Activated T-cell treated with anti-CD3 and anti-CD28 coated beads, Interleukin-2, amount 50 U/mL, for 48 hours (primary cell): ENCODE measurements at regions not wholly inside any gene's neighbourhood (a gene's known extent, or its start where the extent isn't known, plus 50 kb on each side); places are given as distances from the start of the nearest gene placed in this dataset.

ENCODE experiments used
- DNase-seq, 2 experiments: peaks; one replicate each; pipeline ENCODE4 v3.0.0-alpha.2; 2020

DNA sequence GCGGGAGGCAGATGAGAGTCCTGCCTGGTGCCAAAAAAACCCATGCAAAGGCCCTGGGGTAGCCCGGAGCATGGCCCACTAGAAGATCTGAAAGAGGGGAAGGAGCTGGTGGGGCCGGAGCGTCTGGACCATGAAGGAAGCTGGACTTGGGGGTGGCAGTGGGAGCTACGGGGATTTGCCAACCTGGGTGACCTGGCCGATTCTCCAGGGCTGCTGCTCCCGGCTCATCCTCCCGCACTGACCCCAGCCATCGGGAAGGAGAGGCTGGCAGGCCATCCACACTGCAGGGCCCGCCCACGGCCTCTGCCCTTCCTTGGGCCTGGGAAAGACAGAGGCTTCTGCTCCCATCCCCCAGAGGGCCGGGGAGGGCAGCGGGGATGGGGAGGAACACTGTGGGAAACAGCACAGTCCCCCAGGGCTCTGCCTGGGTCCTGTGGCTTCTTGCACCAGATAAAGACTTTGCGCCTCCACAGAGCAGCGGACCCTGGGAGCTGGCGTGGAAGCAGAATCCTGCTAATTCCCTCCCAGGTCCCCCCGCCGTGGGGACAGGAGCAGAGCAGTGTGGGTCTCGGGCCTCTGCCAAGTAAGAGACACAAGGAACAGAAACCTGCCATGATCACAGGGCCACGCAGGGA is 87.1 kb upstream of the LINC01488 start:
- no peak for DNase-seq

DNA sequence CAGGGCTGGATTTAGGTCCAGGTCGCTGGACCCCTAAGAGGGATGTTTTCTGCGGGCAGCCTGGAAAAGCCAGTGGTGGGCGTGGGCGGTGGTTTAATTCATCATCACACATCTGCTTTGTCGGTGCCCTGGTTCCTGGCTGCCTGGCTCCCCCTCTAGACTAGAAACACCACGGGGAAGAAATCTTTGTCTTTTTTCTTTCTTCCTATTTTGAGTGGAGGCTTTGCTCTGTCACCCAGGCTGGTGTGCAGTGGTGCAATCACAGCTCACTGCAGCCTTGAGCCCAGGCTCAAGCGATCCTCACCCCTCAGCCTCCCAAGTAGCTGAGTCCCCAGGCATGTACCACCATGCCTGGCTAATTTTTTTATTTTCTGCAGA is 86.6 kb upstream of the LINC01488 start:
- no peak for DNase-seq

DNA sequence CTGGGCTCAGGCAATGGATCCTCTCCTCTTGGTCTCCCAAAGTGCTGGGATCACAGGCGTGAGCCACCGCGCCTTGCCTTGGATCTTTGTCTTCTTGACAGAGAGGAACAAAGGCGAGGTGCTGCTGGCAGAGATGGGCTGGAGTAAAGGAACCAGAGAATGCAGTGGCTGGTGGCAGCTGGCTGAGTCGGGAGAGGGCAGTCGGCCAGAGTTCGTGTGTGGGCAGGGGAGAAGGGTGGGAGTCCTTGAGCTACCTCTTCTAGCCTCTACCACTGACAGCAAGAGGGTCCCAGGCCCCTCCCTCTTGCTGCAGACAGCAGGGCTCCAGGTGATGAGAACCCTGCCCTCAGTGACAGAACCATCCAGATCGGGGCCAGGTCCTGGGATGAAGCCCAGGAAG is 86.2 kb upstream of the LINC01488 start:
- no peak for DNase-seq

DNA sequence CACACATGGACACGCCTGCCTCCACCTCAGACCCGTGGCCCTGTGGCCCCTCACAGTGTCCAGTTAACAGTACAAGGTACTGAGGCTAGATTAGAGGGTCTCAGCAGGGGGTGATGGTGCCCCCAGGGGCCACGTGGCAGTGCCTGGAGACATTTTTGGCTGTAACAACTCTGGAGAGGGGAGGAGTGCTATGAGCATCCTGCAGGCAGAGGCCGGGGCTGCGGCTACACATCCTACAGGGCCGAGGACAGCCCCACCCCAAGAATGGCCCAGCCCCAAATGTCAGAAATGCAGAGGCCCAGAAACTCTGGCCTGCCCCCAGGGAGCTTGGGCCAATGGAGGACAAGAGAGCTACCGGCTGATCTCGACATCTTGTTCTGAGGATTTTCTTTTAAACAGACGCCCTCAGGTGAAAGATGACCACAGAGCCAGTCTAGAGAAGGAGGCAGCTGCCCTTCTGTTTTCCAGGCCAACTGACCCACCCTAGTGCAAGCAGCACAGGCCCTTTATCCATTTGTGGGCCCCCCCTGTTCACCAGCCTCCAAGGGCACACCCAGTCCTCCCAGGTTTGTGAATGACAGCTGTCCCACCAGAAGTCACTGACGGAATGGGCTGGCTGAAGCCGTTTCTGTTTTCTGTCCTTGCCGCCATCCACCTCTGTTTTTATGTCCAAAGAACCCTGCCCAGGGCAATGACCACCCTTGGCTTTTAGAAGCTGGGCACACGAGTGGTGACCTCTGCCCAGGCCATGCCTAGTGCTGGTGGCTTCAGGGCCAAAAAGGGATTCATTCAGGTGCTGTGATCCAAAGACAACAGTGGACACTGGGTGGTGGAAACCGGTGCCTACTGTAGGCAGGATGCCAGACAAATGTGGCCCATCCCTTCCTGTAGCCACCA is 85.2 kb upstream of the LINC01488 start:
- no peak for DNase-seq

DNA sequence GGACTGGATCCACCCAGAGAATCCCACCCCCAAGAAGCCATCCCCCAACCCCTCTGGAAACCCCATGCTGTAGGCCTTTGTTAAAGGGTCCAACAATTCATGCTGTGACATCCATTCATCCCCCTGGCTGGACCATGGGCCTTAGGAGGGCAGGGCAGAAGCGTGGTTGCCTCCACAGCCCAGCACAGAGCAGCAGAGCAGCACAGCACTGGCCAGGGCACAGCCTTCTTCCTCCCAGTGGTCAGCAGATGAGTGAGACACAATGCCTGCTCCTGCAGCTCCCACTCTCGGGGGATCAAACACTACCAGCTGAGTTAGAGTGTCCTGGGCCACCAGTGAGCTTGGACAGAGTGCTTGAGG is 84.5 kb upstream of the LINC01488 start:
- DNase-seq, result no peak

DNA sequence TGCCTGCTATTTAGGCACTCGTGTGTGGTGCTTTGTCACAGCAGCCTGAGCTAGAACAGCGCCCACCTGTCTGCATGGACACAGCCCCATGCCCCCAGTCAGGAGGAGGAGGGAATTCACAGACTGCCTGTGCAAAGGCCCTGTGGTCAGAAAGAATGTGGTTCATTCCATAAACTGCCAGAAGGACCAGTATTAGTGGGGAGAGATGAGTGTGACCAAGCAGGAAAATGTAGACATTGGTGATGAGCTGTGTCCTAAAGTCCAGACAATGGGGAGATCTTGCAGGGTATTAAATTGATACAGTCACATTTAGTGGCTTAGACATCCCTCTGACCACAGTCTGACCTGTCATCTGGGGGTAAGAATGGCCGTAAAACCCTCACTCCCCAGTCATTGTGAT is 83.7 kb upstream of the LINC01488 start:
- DNase-seq, result no peak

DNA sequence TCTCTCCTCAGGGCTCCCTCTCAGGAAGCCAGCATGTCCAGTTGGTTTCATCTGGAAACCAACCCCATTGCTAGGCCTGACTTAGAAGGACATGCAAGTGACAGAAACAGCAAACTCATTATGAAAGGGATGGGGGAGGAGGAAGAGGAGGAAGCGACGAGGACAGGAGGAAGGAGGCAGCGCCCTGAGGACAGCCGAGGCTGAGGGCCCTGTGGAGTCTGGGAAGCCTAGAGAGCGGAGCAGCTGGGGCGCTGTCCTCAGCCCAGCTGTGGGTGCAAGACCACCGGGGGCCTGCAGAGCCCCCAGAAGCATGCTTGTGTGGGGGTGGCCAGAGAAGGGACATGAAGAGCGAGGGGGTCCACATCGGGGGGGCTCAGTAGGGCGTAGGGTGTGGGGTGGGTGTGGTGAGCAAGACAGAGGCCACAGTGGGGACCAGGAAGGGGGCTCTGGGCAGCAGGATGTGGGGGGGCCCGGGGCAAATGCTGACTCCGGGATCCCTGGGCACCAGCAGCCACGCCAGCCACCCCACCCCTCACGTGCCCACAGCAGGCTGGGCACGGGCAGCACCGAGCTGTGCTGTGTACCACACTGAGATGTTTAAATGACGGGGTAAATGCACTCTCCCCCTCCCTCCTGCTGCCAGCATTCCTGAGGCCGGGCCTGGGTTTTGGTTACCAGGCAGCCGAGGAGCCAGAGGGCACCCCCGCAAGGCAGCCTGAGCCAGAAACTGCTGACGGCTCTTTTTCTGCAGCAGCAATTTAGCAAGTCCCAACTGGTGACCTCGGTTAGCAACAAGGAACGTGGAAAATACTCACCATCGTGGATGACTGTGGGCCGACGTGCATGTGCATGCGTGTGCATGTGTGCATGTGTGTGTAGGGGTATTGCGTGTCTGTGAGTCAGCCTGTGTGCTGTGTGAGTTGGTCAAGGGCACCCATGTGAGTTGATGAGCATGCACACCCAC is 82.7 kb upstream of the LINC01488 start:
- no peak for DNase-seq

DNA sequence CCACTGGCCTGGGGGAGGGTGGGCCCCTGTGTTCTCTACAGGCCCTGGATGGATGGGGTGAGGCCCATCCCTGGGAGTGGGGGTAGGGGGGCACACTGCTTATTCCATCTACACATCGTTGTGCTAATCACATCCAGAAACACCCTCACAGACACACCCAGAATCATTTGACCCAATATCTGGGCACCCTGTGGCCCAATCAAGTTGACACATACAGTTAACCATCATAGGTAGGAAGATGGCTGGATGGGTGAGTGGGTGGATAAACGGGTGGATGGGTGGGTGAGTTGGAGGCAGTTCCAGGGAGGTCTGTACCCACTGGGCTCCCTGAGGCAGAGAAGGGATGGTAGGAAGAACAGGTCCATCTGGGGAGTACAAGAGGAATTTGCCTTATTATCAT is 81.3 kb upstream of the LINC01488 start:
- DNase-seq, result no peak

DNA sequence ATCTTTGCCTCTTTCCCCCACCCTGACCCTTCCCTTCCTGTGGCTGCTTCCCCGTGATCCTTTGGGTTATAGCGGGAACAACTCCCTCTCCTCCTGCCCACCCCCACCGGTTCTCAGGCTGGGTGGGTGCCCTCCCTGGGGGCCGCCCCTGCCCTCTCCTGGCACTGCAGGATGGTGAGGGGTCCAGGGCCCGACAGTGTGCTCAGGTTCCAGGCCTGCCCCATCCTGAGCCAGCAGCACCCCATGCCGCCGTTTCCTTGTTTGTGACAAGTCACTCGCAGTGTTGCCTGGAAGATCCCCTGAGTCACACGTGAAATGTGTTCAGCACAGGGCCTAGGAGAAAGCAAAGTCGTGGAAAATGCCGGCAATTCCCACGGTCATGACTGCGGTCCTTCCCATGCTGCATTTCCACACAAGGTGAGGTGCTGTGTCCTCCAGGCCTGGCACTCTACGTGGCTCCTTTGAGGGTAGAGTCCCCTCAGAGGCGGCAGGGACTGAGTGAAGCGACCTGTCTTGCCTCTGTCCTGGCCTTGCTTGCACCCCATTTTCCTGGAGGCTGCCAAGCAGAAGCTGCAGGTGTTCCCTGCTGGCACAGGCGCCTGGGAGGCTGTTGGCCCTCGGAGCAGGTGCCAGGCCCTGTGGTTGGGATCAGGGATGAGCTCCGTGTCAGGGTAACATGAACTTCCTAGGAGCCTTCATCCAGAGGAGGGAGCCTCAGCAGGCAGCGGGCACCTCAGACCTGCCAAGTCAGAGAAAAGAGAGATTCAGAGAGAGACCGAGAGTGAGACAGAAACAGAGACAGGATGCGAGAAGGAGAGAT is 80.5 kb upstream of the LINC01488 start:
- DNase-seq, result no peak

DNA sequence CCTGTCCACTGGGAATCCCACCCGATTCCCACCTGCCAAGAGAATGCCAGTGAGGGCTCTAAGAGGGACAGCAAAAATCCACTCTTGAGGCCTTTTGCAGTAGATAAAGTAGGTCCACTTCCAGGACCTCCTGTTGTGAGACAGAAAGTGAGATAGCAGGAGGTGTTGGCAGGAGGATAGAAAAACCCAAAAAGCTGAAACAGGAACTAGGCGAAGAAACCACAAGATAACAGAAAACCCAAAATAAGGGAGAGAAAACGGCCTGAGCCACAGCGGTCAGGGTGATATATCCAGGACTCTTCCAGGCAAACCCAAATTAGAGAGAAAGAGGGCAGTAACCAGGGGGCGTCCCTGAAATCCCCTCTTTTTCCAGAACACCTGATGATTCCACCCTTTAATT is 79.7 kb upstream of the LINC01488 start:
- no peak for DNase-seq

DNA sequence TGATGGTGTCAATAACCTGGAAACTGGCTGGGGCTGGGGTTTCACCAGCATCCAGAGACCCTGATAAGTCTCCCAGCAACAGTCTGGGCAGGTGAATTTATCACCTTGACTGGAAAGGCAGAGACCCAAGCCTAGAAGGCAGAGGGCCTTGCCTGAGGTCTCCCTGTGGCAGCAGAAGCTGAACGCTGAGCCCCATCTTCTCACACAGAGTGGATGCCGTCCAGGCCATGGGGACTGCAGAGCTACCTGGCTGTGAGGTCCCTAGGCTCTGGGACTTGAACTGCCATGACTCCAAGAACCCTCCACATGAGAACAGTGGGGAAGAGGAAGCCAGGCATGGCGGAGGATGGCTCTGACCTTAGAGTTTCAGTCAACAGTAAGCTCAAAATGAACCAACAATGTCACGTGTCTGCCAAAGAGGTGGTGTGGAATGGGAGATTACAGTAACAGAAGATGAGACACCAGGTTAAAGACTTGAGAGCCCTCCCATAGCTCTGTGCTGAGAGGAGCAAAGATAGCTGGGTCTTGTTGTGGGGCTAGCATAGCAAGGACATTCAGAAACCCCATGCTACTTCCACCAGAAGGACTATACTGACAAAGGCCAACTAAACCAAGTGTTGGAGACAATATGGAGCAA is 79.1 kb upstream of the LINC01488 start:
- DNase-seq, result no peak

DNA sequence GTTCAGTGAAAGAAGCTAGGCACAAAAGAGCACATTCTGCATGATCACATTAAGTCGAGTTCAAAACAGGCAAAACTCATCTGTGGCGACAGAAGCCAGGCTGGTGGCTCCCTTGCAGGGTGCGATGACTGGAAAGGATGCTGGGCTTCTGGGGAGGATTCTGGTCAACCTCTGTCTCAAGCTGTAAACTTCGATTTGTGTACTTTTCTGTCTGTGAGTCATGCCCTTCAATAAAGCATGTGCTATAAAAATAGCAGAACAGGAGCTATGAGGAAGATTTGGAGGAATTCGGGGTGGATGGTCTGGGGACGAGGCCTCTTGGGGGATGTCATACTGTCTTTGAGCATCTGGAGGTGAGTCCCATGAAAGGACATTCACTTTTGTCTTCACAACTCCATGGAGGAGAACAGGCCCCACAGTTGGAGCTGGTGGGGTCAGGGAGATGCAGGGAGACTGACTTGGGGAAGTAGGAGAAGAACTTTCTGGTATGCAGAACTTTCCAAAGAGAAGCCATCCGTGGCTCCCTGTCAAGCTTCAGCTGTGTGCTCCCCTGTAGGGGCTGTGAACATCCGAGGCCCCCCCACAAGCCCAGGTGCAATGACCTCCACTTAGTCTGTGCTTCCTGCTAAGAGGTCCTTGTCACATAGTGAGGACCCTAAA is 77.8 kb upstream of the LINC01488 start:
- DNase-seq, result no peak

DNA sequence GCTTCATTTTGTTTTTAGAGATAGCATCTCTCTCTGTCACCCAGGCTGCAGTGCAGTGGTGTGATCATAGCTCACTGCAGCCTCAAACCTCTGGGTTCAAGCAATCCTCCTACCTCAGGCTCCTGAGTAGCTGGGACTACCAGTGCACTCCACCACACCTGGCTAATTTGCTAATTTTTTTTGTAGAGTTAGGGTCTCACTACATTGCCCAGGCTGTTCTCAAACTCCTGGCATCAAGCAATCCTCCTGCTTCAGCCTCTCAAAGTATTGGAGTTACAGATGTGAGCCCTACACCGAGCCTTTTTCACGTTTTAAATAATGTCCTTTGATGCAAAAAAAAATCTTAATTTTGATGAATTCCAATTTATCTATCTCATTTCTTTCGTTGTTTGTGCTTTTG is 75.4 kb upstream of the LINC01488 start:
- no peak for DNase-seq

DNA sequence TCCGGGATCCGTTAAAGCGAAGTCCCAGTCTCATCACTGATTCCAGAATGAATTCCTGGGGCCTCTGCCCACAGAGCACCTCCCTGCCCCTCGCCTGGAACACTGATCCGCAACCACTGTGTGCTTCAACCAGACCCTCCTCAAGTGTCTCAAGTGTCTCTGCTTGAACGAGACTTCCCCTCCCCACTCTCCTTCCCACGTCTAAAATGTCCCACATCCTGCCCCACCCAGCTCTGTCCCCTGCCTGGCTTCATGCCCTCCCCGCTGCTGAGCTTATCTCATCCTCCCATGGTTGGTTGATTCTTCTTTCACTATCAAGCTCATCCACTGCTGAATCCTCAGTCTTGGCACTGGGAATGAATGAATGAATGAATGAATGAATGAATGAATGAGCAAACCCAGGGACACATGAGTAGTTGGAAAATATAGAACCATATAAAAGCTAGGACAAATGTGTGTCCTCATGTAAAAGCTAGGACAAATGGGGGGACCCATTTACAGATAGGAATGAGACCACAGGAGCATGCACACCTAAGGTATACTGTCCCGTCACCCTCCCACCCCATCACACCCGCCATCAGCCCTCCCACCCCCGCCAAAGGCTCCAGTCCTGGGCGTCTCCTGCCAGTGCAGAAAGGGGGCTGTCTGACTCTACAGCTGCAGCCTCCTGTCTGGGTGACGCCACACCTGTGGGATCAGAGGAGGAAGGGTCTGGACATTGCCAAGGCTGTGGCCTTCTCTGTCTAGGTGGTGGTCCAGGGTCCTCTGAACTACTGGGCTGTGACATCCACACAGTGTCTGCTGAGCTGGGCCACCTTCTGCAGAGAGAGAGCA is 71.4 kb upstream of the LINC01488 start:
- no peak for DNase-seq

DNA sequence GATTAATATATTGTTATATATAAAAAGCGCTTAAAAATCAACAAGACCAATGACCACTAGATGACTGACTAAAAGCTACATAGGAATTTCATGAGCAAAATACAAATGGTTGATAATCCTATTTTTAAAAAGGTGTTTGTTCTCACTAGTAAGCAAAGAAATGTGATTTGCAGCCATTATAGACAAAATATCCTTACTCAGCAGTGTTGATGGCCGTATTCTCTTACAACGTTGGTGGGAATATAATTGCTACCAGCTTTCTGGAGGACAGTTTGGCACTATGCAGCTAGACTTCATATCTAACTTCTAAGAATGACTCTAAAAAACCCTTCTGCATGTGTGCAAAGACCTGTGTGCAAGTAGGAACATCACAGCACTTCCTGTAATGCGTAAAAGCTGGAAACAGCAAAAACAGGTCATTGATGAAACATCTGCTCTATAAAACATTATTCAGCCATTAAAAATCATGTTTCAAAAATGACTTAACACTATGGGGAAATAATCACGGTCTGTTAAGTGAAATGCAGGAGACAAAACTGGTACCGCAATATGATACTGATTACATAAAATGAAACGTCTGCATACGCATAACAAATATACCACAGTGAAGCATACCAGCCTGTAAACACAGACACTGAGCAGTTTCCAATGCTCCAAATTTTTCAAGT is 70.1 kb upstream of the LINC01488 start:
- no peak for DNase-seq

DNA sequence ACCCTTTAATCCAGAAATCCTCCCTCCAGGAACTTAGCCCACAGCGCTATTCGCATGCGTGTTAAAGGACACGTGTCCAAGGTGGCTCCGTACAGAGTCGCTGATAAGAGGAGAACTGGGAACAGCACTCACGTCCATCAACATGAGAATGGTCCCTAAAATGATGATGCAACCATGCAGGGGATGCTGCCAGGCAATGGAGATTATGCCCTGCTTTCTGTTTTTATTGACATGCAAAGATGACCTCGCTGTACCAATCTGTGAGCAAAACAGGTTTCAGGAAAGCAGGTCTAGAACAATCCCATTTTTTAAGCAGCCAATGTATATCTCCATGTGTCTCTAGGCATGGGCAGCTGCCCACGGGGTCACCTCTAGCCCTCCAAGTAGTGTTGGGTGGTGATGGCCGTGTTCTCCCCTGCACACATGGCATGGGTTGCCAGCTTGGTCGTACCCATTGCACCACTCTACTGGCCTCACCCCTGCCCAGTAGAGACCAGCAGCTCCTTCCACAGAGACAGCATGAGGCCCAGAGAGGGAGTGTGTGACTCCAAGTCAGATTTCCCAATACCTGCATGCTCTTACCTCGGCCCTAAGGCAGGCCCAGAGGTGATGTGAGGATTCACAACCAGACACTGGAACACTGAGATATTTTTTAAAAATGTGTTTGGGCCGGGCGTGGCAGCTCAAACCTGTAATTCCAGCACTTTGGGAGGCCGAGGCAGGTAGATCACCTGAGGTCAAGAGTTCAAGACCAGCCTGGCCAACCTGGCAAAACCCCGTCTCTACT is 68.3 kb upstream of the LINC01488 start:
- no peak for DNase-seq

DNA sequence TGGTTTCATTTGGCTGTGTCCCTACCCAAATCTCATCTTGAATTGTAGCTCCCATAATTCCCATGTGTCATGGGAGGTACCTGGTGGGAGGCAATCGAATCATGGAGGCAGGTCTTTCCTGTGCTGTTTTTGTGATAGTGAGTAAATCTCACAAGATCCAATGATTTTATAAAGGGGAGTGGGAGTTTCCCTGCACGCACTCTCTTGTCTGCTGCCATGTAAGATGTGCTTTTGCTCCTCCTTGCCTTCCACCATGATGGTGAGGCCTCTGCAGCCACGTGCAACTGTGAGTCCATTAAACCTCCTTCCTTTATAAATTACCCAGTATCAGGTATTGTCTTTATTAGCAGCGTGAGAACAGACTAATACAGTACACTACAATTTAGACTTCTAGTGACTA is 67.5 kb upstream of the LINC01488 start:
- no peak for DNase-seq

DNA sequence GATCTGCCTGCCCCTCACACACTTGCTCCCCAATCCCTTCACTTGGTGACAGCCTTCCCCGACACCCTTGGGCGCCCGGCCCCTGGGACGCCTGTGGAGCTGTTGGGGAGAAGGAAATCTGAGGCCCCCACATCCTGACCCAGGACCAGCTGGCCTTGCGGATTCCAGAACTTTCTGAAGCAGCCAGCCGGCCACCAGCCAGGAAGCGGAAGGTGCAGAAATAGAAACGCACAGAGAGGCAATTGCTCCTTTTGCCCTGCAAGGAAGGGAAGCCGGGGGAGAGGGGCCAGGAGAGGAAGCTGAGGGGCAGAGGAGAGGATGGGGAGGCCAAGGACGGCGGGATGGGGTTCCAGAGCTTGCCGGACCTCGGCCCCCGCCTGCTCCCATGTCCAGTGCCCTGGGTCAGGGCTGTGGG is 66.7 kb upstream of the LINC01488 start:
- DNase-seq, result no peak
